ENCODE measurements at regions not wholly inside any gene's neighbourhood (a gene's known extent, or its start where the extent isn't known, plus 50 kb on each side); places are given as distances from the start of the nearest gene placed in this dataset.
"Not testable (repeated sequence)": the region's sequence is repeated elsewhere in the genome, so short reads cannot be mapped to it uniquely, and the experiment has no call there.

DNA sequence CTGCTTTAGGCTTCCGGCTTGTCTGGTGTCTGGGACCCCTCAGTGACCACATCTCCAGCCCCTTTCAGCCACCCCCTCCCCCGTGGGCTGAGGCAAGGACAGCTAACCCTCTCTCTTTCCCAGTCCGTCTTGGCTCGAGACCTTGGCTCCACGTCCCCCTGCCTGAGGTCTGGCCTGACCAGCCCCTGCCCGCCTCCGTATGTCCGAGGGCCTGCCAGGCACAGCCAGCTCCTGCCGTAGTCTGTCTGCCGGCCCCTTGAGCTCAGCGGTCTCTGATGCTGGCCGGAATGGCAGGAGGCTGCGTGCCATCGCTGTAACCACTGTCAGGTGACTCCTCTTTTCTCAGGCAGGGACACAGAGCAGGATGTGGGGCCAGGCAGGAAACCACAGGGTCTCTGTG is 73.3 kb upstream of the LRPAP1 start:
- intact Hi-C loops (cut with DNase I), result no loop called here
- ATAC-seq (no peak), DNase-seq (no peak)
- Histone ChIP-seq H3K9me3 (no peaks in the 10 kb centered on the region), H3K36me3 (replicated peaks in 1 of 2; ENCODE audit: insufficient read depth in 1 of 2, low read depth in 2 of 2) (no peaks in the 10 kb centered on the region), H3K27ac (no peak overlapping the region), H3K4me1 (no peaks in the 10 kb centered on the region), H3K27me3 (no peaks in the 10 kb centered on the region), H3K4me3 (no peak overlapping the region)
- WGBS, 2 donors, result 69 to 80% methylated on average over 2 to 14 of the region's 14 CpGs
- TF ChIP-seq POLR2A (IDR thresholded peaks at IDR 0.05), result no peak
- TF ChIP-seq, protein P1, sequence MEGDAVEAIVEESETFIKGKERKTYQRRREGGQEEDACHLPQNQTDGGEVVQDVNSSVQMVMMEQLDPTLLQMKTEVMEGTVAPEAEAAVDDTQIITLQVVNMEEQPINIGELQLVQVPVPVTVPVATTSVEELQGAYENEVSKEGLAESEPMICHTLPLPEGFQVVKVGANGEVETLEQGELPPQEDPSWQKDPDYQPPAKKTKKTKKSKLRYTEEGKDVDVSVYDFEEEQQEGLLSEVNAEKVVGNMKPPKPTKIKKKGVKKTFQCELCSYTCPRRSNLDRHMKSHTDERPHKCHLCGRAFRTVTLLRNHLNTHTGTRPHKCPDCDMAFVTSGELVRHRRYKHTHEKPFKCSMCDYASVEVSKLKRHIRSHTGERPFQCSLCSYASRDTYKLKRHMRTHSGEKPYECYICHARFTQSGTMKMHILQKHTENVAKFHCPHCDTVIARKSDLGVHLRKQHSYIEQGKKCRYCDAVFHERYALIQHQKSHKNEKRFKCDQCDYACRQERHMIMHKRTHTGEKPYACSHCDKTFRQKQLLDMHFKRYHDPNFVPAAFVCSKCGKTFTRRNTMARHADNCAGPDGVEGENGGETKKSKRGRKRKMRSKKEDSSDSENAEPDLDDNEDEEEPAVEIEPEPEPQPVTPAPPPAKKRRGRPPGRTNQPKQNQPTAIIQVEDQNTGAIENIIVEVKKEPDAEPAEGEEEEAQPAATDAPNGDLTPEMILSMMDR (IDR thresholded peaks at IDR 0.05), result no peak

DNA sequence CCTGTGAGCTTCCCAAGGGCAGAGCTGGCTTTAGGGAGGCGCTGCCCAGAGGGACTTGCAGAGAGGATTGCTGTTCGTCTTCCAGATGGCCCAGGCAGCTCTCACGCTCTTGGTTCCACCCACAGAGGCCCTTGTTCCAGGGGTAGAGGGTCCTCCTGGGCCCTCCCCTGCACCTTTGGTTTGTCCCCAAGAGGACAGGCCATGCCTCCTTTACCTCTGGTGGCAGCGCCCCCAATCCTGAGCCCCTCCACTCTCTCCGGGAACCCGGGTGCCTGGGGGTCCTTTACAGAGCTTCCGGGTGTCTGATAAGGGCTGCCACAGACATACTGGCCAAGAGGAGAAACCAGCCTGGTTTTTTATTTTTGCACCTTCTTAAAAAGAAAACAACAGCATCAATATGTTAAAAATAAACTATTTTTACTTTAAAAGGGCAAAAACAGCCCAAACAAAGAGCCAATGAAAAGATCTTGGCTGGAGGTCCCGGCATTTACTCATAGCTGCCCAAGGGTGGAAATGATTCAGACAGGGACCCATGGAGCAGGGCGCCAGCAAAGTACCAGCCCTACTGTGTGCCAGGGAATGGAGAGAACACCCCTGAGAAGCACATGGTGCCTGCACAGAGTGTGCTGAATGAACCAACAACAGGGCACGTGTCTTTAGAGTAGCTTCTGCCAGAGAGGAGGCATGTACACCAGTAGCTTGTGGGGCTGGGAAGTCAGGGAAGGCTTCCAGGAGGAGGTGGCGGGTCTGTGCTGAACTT is 70.8 kb upstream of the LRPAP1 start:
- H3K36me3 ChIP-seq (replicated peaks in 1 of 2; ENCODE audit: insufficient read depth in 1 of 2, low read depth in 2 of 2); H3K4me3 ChIP-seq; H3K9me3 ChIP-seq; DNase-seq; H3K27ac ChIP-seq; intact Hi-C loops (cut with DNase I); ATAC-seq; H3K4me1 ChIP-seq; H3K27me3 ChIP-seq: not testable (repeated sequence)
- WGBS, 2 donors, result 68 to 76% methylated on average over 10 to 11 of the region's 11 CpGs

DNA sequence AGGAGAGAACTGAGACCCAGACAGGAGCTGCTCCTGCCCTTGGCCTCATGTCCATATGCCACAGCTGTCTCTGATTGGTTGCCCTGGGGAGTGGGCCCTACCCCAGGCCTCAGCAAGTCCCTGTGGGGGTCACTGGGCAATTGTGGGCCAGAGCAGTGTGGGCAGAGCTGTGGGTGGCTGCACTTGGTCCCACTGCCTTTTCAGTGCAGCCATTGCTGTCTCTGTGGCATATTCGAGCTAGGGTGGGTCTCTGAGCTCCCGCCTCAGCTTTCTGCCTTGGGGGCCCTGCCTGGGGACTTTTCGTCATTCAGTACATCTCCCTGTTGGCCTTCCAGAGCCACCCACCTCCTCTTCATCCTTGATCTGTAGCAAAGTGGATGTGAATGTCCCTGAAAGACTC is 69.8 kb upstream of the LRPAP1 start:
- Histone ChIP-seq H3K9me3 (no peaks in the 10 kb centered on the region), H3K4me1 (no peaks in the 10 kb centered on the region), H3K27me3 (no peaks in the 10 kb centered on the region), H3K4me3 (no peak overlapping the region), H3K27ac (no peak overlapping the region), H3K36me3 (replicated peaks in 1 of 2; ENCODE audit: insufficient read depth in 1 of 2, low read depth in 2 of 2) (no peaks in the 10 kb centered on the region)
- 67 to 89% methylated on average over 3 of the region's 3 CpGs for WGBS, 2 donors
- no peak for TF ChIP-seq POLR2A (IDR thresholded peaks at IDR 0.05)
- TF ChIP-seq, protein P1 (IDR thresholded peaks at IDR 0.05), result no peak
- intact Hi-C loops (cut with DNase I), result no loop called here
- no peak for ATAC-seq
- no peak for DNase-seq

DNA sequence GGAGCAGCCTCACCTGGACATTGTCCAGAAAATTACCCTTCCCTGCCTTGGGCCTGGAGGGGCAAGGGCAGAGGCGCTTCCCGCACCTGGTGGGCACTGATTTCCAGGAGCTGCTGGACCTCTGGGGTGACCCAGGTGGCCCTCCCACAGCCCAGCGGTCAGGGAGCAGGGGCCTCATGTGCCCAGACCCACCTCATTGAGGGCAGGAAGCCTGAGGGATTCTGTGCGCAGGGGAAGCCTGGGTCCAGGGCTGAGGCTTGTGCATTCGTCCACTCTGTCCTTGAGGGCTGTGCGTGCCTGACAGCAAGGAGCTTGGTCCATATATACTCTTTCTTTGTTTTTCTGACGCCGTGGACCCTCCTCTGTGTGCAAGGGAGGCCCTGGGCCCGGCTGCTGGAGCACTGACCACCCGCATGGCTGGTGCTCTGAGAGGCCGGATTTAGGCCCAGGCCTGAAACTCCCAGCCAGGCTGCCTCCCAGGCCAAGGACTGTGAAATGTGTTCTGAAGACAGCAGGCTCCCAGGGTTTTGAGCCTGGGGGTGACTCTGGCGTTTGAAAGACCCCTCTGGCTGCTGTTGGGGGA is 69.0 kb upstream of the LRPAP1 start:
- H3K27me3 ChIP-seq; H3K9me3 ChIP-seq; intact Hi-C loops (cut with DNase I); H3K4me3 ChIP-seq; H3K27ac ChIP-seq; ATAC-seq; DNase-seq; H3K36me3 ChIP-seq (replicated peaks in 1 of 2; ENCODE audit: insufficient read depth in 1 of 2, low read depth in 2 of 2); H3K4me1 ChIP-seq: not testable (repeated sequence)
- 73 to 91% methylated on average over 6 to 9 of the region's 12 CpGs for WGBS, 2 donors

DNA sequence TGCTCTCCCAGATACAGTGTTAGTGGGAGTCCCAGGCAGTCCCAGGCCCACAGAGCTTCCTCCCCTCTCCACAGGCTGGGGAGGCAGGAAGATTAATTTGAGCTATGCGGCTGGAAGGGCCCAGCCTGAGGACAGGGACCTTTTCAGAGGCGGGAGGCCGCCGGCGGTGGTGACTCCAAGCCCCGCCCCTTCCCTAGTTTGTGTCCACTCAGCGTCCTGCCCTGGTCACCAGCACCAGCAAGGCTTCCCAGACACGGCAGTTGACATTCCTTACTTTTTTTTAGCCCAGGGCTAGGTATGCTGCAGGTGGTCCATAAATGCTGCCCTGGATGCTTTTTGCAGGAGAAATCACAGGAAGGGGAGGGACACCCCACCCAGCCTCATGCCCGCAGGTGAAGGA is 67.7 kb upstream of the LRPAP1 start:
- TF ChIP-seq POLR2A (IDR thresholded peaks at IDR 0.05), result no peak
- TF ChIP-seq, protein P1 (IDR thresholded peaks at IDR 0.05), result no peak
- ATAC-seq (no peak), DNase-seq (no peak)
- intact Hi-C loops (cut with DNase I), result no loop called here
- Histone ChIP-seq H3K9me3 (no peaks in the 10 kb centered on the region), H3K27me3 (no peaks in the 10 kb centered on the region), H3K36me3 (replicated peaks in 1 of 2; ENCODE audit: insufficient read depth in 1 of 2, low read depth in 2 of 2) (no peaks in the 10 kb centered on the region), H3K4me3 (no peak overlapping the region), H3K27ac (no peak overlapping the region), H3K4me1 (no peaks in the 10 kb centered on the region)
- 45 to 49% methylated on average over 2 to 9 of the region's 9 CpGs for WGBS, 2 donors

Data from body of pancreas (tissue), 4 donors.